ENCODE measurements at regions not wholly inside any gene's neighbourhood (a gene's known extent, or its start where the extent isn't known, plus 50 kb on each side); places are given as distances from the start of the nearest gene placed in this dataset.

DNA sequence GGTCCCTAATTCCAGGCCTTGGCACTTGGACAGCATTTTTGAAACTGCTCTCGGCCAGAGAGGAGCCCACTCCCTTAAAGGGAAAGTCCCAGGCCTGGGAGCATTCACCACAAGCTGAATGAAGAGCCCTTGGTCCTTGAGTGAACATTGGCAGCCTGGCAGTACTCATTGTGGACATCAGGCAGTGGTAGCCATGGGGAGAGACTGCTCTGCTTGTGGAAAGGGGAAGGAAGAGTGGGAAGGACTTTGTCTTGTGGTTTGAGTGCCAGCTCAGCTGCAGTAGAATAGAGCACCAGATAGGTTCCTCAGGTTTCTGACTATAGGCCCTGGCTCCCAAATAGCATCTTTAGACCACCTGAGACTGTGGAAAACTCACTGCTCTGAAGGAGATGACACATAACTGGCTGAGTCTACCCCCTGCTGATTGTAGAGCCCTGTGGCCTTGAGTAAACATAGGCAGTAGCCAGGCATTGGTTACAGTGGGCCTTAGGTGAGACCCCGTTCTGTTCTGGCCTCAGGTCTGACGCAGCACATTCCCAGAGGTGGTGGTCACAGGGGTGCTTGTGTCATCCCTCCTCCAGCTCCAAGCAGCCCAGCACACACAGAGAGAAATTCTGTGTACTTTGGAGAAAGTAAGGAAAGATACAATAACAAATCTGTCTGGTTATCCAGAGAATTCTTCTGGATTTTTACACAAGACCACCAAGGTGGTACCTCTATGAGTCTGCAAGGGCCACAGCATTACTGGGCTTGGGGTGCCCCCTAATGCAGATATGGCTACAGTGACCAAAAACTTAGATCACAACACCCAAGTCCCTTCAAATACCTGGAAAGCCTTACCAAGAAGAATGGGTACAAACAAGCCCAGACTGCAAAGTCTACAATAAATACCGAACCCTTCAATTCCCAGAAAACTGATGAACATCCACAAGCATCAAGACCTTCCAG is 153.8 kb downstream of the GNAI1 start:
- H3K4me3 Mint-ChIP-seq: no peak overlapping the region
- H3K27me3 ChIP-seq (ENCODE audit: control insufficient read depth, insufficient read depth, low read length): no peaks in the 10 kb centered on the region
- H3K27me3 Mint-ChIP-seq: no peaks in the 10 kb centered on the region
- H3K36me3 Mint-ChIP-seq: no peaks in the 10 kb centered on the region
- no peaks in the 10 kb centered on the region for H3K9me3 ChIP-seq (ENCODE audit: control insufficient read depth in 2 of 2, low read length in 2 of 2)
- no peak for ATAC-seq (ENCODE audit: low read depth in 2 of 2)
- no peak for DNase-seq
- H3K4me3 ChIP-seq (ENCODE audit: low read depth, low read length): no peak overlapping the region
- no peaks in the 10 kb centered on the region for H3K4me1 ChIP-seq (ENCODE audit: control insufficient read depth, insufficient read depth, low read length, poor library complexity, severe bottlenecking)
- H3K27ac ChIP-seq (ENCODE audit: insufficient read depth, low read length, poor library complexity, severe bottlenecking): no peak overlapping the region
- H3K36me3 ChIP-seq (ENCODE audit: control insufficient read depth, insufficient read depth, low read length): no peaks in the 10 kb centered on the region
- H3K27ac Mint-ChIP-seq: no peak overlapping the region
- peaks cover 3 to 17% (median 5%) of the 10 kb centered on the region in 7 donors for H3K9me3 Mint-ChIP-seq
- no peaks in the 10 kb centered on the region for H3K4me1 Mint-ChIP-seq

DNA sequence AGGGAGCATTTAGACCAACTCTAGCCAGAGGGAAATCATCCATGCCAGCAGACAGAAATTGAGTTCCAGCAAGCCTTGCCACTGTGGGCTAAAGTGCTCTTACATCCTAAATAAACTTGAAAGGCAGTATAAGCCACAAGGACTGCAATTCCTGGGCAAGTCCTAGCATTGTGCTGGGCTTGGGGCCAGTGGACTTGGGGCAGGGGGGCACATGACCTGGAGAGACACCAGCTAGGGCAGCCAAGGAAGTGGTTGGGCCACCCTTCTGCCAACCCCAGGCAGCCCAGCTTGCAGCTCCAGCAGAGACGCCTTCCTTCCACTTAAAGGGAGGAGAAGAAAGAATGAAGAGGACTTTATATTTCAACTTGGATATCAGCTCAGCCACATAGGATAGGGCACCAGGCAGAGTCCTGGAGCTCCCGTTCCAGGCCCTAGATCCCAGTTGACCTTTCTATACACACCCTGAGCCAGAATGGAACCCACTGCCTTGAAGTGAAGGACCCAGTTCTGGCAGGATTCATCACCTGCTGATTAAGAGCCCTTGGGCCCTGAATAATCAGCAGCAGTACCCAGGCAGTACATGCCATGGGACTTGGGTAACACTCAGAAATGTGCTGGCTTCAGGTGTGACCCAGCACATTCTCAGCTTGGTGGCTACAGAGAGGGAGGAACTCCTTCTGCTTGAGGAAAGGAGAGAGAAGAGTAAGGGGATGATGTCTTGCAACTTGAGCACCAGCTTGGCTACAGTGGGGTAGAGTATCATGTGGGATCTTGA is 153.0 kb downstream of the GNAI1 start:
- H3K27me3 ChIP-seq (ENCODE audit: control insufficient read depth, insufficient read depth, low read length): no peaks in the 10 kb centered on the region
- ATAC-seq (ENCODE audit: low read depth in 2 of 2) (no peak), DNase-seq (no peak)
- Mint-ChIP-seq H3K27me3 (no peaks in the 10 kb centered on the region), H3K4me3 (no peak overlapping the region), H3K36me3 (no peaks in the 10 kb centered on the region), H3K9me3 (peaks cover 2 to 11% (median 4%) of the 10 kb centered on the region in 7 donors), H3K27ac (no peak overlapping the region), H3K4me1 (no peaks in the 10 kb centered on the region)
- no peaks in the 10 kb centered on the region for H3K9me3 ChIP-seq (ENCODE audit: control insufficient read depth in 2 of 2, low read length in 2 of 2)
- H3K36me3 ChIP-seq (ENCODE audit: control insufficient read depth, insufficient read depth, low read length): no peaks in the 10 kb centered on the region
- H3K27ac ChIP-seq (ENCODE audit: insufficient read depth, low read length, poor library complexity, severe bottlenecking): no peak overlapping the region
- no peak overlapping the region for H3K4me3 ChIP-seq (ENCODE audit: low read depth, low read length)
- no peaks in the 10 kb centered on the region for H3K4me1 ChIP-seq (ENCODE audit: control insufficient read depth, insufficient read depth, low read length, poor library complexity, severe bottlenecking)

DNA sequence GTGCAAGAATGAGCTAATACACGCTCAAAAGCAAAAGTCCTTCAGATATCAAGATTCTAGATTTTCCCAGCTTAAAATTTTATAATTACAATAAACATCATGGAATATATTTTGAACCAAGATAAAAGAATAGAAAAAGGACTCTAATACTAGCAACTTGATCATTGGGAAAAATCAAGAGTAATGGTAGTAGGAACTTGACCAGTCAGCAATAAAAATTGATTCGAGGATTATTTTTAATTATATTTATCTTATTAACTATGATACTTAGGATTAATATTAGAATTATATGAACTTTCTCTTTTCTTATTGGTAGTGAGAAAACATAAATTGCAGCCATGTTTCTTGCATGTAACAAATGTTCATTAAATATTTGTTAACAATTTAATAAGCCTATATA is 152.0 kb downstream of the GNAI1 start:
- Histone ChIP-seq H3K4me3 (ENCODE audit: low read depth, low read length) (no peak overlapping the region), H3K27ac (ENCODE audit: insufficient read depth, low read length, poor library complexity, severe bottlenecking) (no peak overlapping the region), H3K27me3 (ENCODE audit: control insufficient read depth, insufficient read depth, low read length) (no peaks in the 10 kb centered on the region), H3K36me3 (ENCODE audit: control insufficient read depth, insufficient read depth, low read length) (no peaks in the 10 kb centered on the region), H3K4me1 (ENCODE audit: control insufficient read depth, insufficient read depth, low read length, poor library complexity, severe bottlenecking) (no peaks in the 10 kb centered on the region), H3K9me3 (ENCODE audit: control insufficient read depth in 2 of 2, low read length in 2 of 2) (no peaks in the 10 kb centered on the region)
- no peak for ATAC-seq (ENCODE audit: low read depth in 2 of 2)
- H3K4me3 Mint-ChIP-seq: no peak overlapping the region
- H3K9me3 Mint-ChIP-seq: peaks cover 2 to 12% (median 4%) of the 10 kb centered on the region in 7 donors
- H3K4me1 Mint-ChIP-seq: no peaks in the 10 kb centered on the region
- H3K27me3 Mint-ChIP-seq: no peaks in the 10 kb centered on the region
- H3K27ac Mint-ChIP-seq: no peak overlapping the region
- DNase-seq: no peak
- no peaks in the 10 kb centered on the region for H3K36me3 Mint-ChIP-seq

DNA sequence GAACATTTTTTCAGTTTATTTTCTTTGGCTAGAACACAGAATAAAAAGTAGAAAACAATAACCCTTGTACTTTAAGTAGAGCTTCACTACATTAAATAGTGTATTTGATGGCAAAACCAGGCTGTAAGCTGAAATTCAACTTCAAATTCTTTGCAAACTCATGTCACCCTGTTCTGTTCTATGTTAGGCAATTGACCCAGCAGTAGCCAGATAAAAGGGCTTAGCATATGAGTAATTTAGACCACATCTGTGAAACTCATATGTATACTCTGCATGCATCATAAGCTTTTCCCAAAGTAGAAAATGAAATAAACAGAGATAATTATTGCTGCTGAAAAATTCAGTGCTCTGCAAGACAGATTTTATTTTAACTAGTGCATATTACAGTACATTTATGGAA is 150.2 kb downstream of the GNAI1 start:
- Mint-ChIP-seq H3K27ac (no peak overlapping the region), H3K27me3 (no peaks in the 10 kb centered on the region), H3K9me3 (peaks cover 1 to 7% (median 3%) of the 10 kb centered on the region in 7 donors), H3K4me3 (no peak overlapping the region), H3K36me3 (no peaks in the 10 kb centered on the region), H3K4me1 (no peaks in the 10 kb centered on the region)
- Histone ChIP-seq H3K27me3 (ENCODE audit: control insufficient read depth, insufficient read depth, low read length) (no peaks in the 10 kb centered on the region), H3K27ac (ENCODE audit: insufficient read depth, low read length, poor library complexity, severe bottlenecking) (no peak overlapping the region), H3K9me3 (ENCODE audit: control insufficient read depth in 2 of 2, low read length in 2 of 2) (no peaks in the 10 kb centered on the region), H3K36me3 (ENCODE audit: control insufficient read depth, insufficient read depth, low read length) (no peaks in the 10 kb centered on the region), H3K4me3 (ENCODE audit: low read depth, low read length) (no peak overlapping the region), H3K4me1 (ENCODE audit: control insufficient read depth, insufficient read depth, low read length, poor library complexity, severe bottlenecking) (no peaks in the 10 kb centered on the region)
- DNase-seq: no peak
- ATAC-seq (ENCODE audit: low read depth in 2 of 2): no peak

DNA sequence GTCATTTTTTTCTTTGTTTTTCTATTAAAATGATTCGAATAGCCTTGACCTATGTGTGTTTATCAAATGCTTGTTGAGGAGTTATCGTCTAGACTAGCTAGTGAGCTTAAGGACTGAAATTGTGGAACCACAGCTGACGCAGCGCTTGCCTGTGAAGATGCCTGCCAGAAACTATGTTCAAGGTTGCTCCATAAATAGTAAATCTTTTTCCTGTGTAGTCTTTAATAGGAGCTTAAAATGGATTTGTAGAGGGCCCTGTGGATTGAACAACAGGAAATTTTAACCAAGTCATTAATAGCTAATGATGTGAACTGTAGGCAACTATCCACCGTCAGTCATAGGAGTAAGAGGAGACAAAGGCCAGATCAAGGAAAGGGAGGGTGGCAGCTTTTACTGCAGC is 145.1 kb downstream of the GNAI1 start:
- Histone ChIP-seq H3K36me3 (ENCODE audit: control insufficient read depth, insufficient read depth, low read length) (no peaks in the 10 kb centered on the region), H3K27me3 (ENCODE audit: control insufficient read depth, insufficient read depth, low read length) (no peaks in the 10 kb centered on the region), H3K9me3 (ENCODE audit: control insufficient read depth in 2 of 2, low read length in 2 of 2) (no peaks in the 10 kb centered on the region), H3K27ac (ENCODE audit: insufficient read depth, low read length, poor library complexity, severe bottlenecking) (no peak overlapping the region), H3K4me3 (ENCODE audit: low read depth, low read length) (no peak overlapping the region), H3K4me1 (ENCODE audit: control insufficient read depth, insufficient read depth, low read length, poor library complexity, severe bottlenecking) (no peaks in the 10 kb centered on the region)
- ATAC-seq (ENCODE audit: low read depth in 2 of 2) (no peak), DNase-seq (no peak)
- H3K27me3 Mint-ChIP-seq: no peaks in the 10 kb centered on the region
- peaks cover 0 to 12% (median 1%) of the 10 kb centered on the region in 7 donors for H3K9me3 Mint-ChIP-seq
- no peak overlapping the region for H3K27ac Mint-ChIP-seq
- no peaks in the 10 kb centered on the region for H3K4me1 Mint-ChIP-seq
- no peaks in the 10 kb centered on the region for H3K36me3 Mint-ChIP-seq
- H3K4me3 Mint-ChIP-seq: no peak overlapping the region

DNA sequence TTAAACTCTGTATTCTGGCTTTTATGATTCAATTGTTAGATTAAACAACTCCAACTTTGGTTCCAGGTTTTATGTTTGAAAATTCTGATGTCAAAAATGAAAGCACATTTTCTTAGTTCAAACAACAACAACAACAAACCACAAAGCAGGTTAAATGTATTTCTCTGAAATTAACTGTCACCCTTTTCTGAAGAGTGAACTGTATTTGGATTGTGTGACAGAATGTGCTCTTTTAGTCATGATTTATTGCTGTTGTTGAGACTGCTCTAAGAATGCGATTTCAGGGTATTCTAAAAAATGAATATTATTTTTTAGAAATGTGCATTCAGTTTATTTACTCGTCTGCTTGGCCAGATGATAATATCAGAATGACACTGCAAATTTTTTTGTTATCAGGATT is 144.1 kb downstream of the GNAI1 start:
- Mint-ChIP-seq H3K36me3 (no peaks in the 10 kb centered on the region), H3K27me3 (no peaks in the 10 kb centered on the region), H3K4me1 (no peaks in the 10 kb centered on the region), H3K4me3 (no peak overlapping the region), H3K27ac (no peak overlapping the region), H3K9me3 (peaks cover 0 to 17% (median 1%) of the 10 kb centered on the region in 7 donors)
- Histone ChIP-seq H3K4me3 (ENCODE audit: low read depth, low read length) (no peak overlapping the region), H3K9me3 (ENCODE audit: control insufficient read depth in 2 of 2, low read length in 2 of 2) (no peaks in the 10 kb centered on the region), H3K27ac (ENCODE audit: insufficient read depth, low read length, poor library complexity, severe bottlenecking) (no peak overlapping the region), H3K4me1 (ENCODE audit: control insufficient read depth, insufficient read depth, low read length, poor library complexity, severe bottlenecking) (no peaks in the 10 kb centered on the region), H3K27me3 (ENCODE audit: control insufficient read depth, insufficient read depth, low read length) (no peaks in the 10 kb centered on the region), H3K36me3 (ENCODE audit: control insufficient read depth, insufficient read depth, low read length) (no peaks in the 10 kb centered on the region)
- DNase-seq: peak in 1 of 3 donors; percentile 0
- no peak for ATAC-seq (ENCODE audit: low read depth in 2 of 2)

DNA sequence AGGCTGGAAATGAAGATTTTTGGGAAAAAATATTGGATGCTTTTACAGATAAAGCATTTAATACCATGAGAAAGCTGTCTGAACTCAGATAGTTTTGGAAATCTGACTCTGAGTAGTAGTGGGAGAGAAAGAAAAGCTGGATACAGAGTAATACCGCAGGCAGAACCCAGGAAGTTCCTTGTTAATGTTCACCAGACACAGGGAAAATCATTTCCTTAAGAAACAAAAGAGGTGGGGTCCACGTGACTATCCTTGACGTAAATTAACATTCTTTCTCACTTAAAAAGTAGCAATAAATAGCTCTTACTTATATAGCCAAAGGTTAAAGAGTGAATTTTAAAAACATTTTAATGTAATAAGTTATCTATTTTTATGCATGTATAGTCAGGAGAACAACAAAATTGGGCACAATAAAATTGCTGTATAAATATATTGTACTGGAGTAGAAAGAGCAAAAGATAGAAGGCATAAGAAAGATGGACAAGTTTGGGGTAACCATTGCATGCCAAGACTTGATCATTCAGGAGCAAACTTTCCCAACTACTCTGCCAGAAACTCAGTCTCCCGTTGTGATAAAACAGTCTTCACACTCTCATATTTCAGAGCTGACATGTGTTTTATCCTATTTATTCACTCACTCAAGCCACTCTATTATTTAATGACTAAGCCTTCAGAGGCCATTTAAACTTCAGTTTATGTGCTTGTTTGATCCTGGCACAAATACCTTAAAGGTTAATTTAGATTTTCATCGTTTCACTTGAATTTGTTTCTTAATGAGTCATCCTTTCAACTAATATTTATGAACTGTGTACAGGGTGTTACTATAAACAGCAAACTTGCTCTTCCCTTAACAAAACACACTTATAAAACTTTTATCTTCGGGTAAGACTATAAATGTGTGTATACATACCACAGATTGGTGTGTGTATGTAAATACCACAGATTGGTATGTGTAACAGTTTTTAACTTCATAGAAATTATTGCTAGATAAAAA is 143.1 kb downstream of the GNAI1 start:
- no peaks in the 10 kb centered on the region for H3K27me3 ChIP-seq (ENCODE audit: control insufficient read depth, insufficient read depth, low read length)
- no peak overlapping the region for H3K4me3 ChIP-seq (ENCODE audit: low read depth, low read length)
- Mint-ChIP-seq H3K27me3 (no peaks in the 10 kb centered on the region), H3K9me3 (peaks cover 0 to 17% (median 3%) of the 10 kb centered on the region in 7 donors), H3K4me1 (no peaks in the 10 kb centered on the region), H3K36me3 (no peaks in the 10 kb centered on the region), H3K27ac (no peak overlapping the region), H3K4me3 (no peak overlapping the region)
- no peaks in the 10 kb centered on the region for H3K4me1 ChIP-seq (ENCODE audit: control insufficient read depth, insufficient read depth, low read length, poor library complexity, severe bottlenecking)
- H3K9me3 ChIP-seq (ENCODE audit: control insufficient read depth in 2 of 2, low read length in 2 of 2): no peaks in the 10 kb centered on the region
- no peak for ATAC-seq (ENCODE audit: low read depth in 2 of 2)
- no peak for DNase-seq
- no peaks in the 10 kb centered on the region for H3K36me3 ChIP-seq (ENCODE audit: control insufficient read depth, insufficient read depth, low read length)
- no peak overlapping the region for H3K27ac ChIP-seq (ENCODE audit: insufficient read depth, low read length, poor library complexity, severe bottlenecking)

Measured in CD4-positive, CD25-positive, alpha-beta regulatory T cell (primary cell).